ENCODE measurements at regions not wholly inside any gene's neighbourhood (a gene's known extent, or its start where the extent isn't known, plus 50 kb on each side); places are given as distances from the start of the nearest gene placed in this dataset.

DNA sequence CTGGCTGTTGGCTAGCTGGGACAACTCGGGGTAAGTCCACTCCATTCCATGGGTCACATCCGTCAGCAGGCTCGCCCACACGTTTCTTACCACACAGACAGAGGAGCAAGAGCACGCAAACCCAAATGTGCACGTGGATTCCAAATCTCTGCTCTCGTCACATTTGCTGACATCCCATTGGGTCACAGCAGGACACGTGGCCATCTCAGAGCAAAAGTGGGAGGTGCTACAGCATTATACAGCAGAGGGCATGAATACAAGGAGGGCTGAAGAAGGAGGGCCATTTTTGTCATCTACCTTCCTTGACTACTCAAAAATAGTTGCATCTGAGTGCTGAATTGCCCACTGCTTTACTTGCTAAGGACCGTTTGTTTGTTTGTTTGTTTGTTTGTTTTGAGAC, 84.7 kb downstream of the RBBP6 start:
- H3K27me3 ChIP-seq (ENCODE audit: control insufficient read depth in 2 of 2, insufficient read depth in 2 of 2, low read length in 2 of 2), result no peaks in the 10 kb centered on the region
- H3K9me3 Mint-ChIP-seq, result no peaks in the 10 kb centered on the region
- ATAC-seq (no peak), DNase-seq (no peak)
- H3K4me3 Mint-ChIP-seq, result no peak overlapping the region
- CTCF ChIA-PET, result no interaction called here
- H3K9me3 ChIP-seq (ENCODE audit: control insufficient read depth in 2 of 3, low read length in 3 of 3), result no peaks in the 10 kb centered on the region
- intact Hi-C loops (cut with micrococcal nuclease), result no loop called here
- H3K36me3 ChIP-seq (ENCODE audit: control insufficient read depth in 2 of 3, insufficient read depth in 3 of 3, low read length in 3 of 3), result no peaks in the 10 kb centered on the region
- H3K27ac ChIP-seq (ENCODE audit: low read depth, low read length), result no peak overlapping the region
- no peaks in the 10 kb centered on the region for H3K36me3 Mint-ChIP-seq
- no peak overlapping the region for H3K27ac Mint-ChIP-seq
- H3K4me1 Mint-ChIP-seq, result no peaks in the 10 kb centered on the region
- POLR2A ChIA-PET, result no interaction called here
- no peak overlapping the region for H3K4me3 ChIP-seq (ENCODE audit: low read length)
- peaks cover 0 to 6% (median 0%) of the 10 kb centered on the region in 5 donors for H3K27me3 Mint-ChIP-seq
- H3K4me1 ChIP-seq (ENCODE audit: control insufficient read depth in 2 of 2, insufficient read depth in 2 of 2, low read length in 2 of 2), result no peaks in the 10 kb centered on the region

DNA sequence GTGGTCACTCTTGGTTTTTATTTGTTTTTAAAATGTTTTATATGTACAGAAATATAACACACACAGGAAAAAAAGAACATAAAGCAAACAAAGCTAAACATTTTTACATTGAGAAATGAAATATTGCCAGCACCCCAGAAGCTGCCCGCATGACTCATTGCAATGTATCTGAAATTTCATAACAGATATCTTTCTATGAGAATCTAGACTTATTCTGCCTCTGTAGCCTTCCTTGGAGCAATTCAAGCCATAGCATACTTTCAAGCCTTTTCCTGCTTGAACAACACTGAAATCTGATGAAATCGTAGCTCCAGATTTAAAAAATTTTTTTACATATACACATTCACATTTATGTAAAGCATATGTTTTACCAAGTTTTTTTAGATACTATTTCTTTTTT, 86.9 kb downstream of the RBBP6 start:
- Histone ChIP-seq H3K36me3 (ENCODE audit: control insufficient read depth in 2 of 3, insufficient read depth in 3 of 3, low read length in 3 of 3) (no peaks in the 10 kb centered on the region), H3K9me3 (ENCODE audit: control insufficient read depth in 2 of 3, low read length in 3 of 3) (no peaks in the 10 kb centered on the region), H3K27ac (ENCODE audit: low read depth, low read length) (no peak overlapping the region), H3K4me3 (ENCODE audit: low read length) (no peak overlapping the region), H3K27me3 (ENCODE audit: control insufficient read depth in 2 of 2, insufficient read depth in 2 of 2, low read length in 2 of 2) (no peaks in the 10 kb centered on the region), H3K4me1 (ENCODE audit: control insufficient read depth in 2 of 2, insufficient read depth in 2 of 2, low read length in 2 of 2) (no peaks in the 10 kb centered on the region)
- H3K9me3 Mint-ChIP-seq, result peaks cover 0 to 2% (median 0%) of the 10 kb centered on the region in 11 donors
- CTCF ChIA-PET, result interaction anchor here (0.6 kb wide), 1 partner anchor 18 kb away, joined by 4 read pairs; no protein-coding TSS in a partner anchor
- DNase-seq (no peak), ATAC-seq (no peak)
- H3K4me1 Mint-ChIP-seq, result no peaks in the 10 kb centered on the region
- POLR2A ChIA-PET, result interaction anchor here (1.0 kb wide), 1 partner anchor 10 kb away, joined by 3 read pairs; no protein-coding TSS in a partner anchor
- H3K27me3 Mint-ChIP-seq, result peaks cover 0 to 3% (median 0%) of the 10 kb centered on the region in 5 donors
- H3K4me3 Mint-ChIP-seq, result no peak overlapping the region
- intact Hi-C loops (cut with micrococcal nuclease), result no loop called here
- H3K27ac Mint-ChIP-seq, result no peak overlapping the region
- no peaks in the 10 kb centered on the region for H3K36me3 Mint-ChIP-seq

DNA sequence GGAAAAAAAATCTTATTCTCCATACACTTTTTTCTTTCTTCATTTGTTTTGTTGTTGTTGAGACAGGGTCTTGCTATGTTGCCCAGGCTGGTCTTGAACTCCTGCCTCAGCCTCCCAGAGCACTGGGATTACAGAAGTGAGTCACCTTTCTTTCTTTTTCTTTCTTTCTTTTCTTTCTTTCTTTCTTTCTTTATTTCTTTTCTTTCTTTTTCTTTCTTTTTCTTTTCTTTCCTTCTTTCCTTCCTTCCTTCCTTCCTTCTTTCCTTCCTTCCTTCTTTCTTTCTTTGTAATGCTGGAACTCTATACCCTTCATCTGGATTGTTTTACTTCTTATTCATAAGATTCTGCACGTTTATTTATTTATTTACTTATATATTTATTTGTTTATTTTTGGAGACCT, 94.5 kb upstream of the TNRC6A start:
- POLR2A ChIA-PET, result no interaction called here

DNA sequence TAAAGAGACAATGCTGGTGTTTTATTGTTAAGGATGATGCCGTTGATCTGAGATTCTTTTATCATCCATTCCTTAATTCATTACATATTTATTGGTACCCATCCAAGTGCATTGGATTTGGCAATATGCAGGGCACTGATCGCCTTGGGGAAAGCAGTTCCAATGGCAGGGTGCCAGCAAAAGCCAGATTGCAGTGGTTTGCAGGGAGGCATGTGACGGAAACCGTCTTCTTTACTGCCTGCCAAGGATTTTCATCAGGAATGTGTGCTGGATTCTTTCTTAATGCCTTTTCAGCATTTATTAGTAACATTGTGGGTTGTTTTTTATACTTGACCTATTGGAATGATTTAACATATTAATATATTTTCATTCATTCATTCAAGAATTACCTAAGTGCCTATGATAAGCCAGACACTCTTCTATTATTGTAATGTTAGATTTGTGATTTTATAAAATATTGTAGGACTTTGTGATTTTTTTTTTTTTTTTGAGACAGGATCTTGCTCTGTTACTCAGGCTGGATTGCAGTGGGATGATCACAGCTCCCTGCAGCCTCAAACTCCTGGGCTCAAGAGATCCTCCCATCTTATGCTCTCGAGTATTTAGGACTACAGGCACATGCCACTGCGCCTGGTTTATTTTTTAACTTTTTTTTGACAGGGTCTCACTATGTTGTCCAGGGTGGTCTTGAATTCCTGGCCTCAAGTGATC, 93.4 kb upstream of the TNRC6A start:
- no peaks in the 10 kb centered on the region for H3K4me1 Mint-ChIP-seq
- Histone ChIP-seq H3K9me3 (ENCODE audit: control insufficient read depth in 2 of 3, low read length in 3 of 3) (no peaks in the 10 kb centered on the region), H3K4me3 (ENCODE audit: low read length) (no peak overlapping the region), H3K27me3 (ENCODE audit: control insufficient read depth in 2 of 2, insufficient read depth in 2 of 2, low read length in 2 of 2) (no peaks in the 10 kb centered on the region), H3K4me1 (ENCODE audit: control insufficient read depth in 2 of 2, insufficient read depth in 2 of 2, low read length in 2 of 2) (no peaks in the 10 kb centered on the region), H3K36me3 (ENCODE audit: control insufficient read depth in 2 of 3, insufficient read depth in 3 of 3, low read length in 3 of 3) (no peaks in the 10 kb centered on the region), H3K27ac (ENCODE audit: low read depth, low read length) (no peak overlapping the region)
- no peak overlapping the region for H3K4me3 Mint-ChIP-seq
- peaks cover 2 to 23% (median 16%) of the 10 kb centered on the region in 5 donors for H3K27me3 Mint-ChIP-seq
- DNase-seq (no peak), ATAC-seq (no peak)
- peaks cover 0 to 3% (median 0%) of the 10 kb centered on the region in 11 donors for H3K9me3 Mint-ChIP-seq
- POLR2A ChIA-PET, result interaction anchor here (0.7 to 0.8 kb wide), 2 partner anchors 9 to 1453 kb away, joined by 3 read pairs; no protein-coding TSS in a partner anchor
- H3K36me3 Mint-ChIP-seq, result peaks cover 0 to 4% (median 0%) of the 10 kb centered on the region in 5 donors
- CTCF ChIA-PET, result no interaction called here
- intact Hi-C loops (cut with micrococcal nuclease), result no loop called here
- no peak overlapping the region for H3K27ac Mint-ChIP-seq

More for the DNA sequence above, 94.5 kb upstream of the TNRC6A start:
- H3K9me3 Mint-ChIP-seq, result peaks cover 0 to 4% (median 0%) of the 10 kb centered on the region in 11 donors
- H3K27ac Mint-ChIP-seq, result no peak overlapping the region
- no peaks in the 10 kb centered on the region for H3K27me3 ChIP-seq (ENCODE audit: control insufficient read depth in 2 of 2, insufficient read depth in 2 of 2, low read length in 2 of 2)
- H3K4me1 ChIP-seq (ENCODE audit: control insufficient read depth in 2 of 2, insufficient read depth in 2 of 2, low read length in 2 of 2), result no peaks in the 10 kb centered on the region
- no peak for ATAC-seq
- H3K27ac ChIP-seq (ENCODE audit: low read depth, low read length), result no peak overlapping the region
- intact Hi-C loops (cut with micrococcal nuclease), result no loop called here
- H3K4me3 Mint-ChIP-seq, result no peak overlapping the region
- DNase-seq, result no peak
- CTCF ChIA-PET, result no interaction called here
- peaks cover 0 to 20% (median 16%) of the 10 kb centered on the region in 5 donors for H3K27me3 Mint-ChIP-seq
- H3K9me3 ChIP-seq (ENCODE audit: control insufficient read depth in 2 of 3, low read length in 3 of 3), result no peaks in the 10 kb centered on the region
- no peaks in the 10 kb centered on the region for H3K36me3 ChIP-seq (ENCODE audit: control insufficient read depth in 2 of 3, insufficient read depth in 3 of 3, low read length in 3 of 3)
- H3K4me1 Mint-ChIP-seq, result no peaks in the 10 kb centered on the region
- H3K4me3 ChIP-seq (ENCODE audit: low read length), result no peak overlapping the region
- peaks cover 0 to 4% (median 0%) of the 10 kb centered on the region in 5 donors for H3K36me3 Mint-ChIP-seq

DNA sequence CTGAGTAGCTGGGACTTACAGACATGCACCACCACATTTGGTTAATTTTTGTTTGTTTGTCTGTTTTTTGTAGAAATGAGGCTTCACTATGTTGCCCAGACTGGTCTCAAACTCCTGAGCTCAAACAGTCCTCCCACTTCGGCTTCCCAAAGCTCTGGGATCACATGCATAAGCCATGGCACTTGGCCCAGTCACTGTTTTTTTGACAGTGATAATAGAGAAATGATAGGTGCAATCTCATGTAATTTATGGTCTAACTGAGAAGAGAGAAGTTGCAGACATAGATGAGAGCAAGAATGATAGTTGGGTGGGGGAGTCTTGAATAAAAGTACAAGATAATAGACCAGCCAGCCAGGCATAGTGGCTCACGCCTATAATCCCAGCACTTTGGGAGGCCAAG, 89.7 kb upstream of the TNRC6A start:
- ChIA-PET CTCF (no interaction called here), POLR2A (no interaction called here)
- ATAC-seq (no peak), DNase-seq (no peak)
- H3K4me1 ChIP-seq (ENCODE audit: control insufficient read depth in 2 of 2, insufficient read depth in 2 of 2, low read length in 2 of 2), result no peaks in the 10 kb centered on the region
- no peaks in the 10 kb centered on the region for H3K36me3 ChIP-seq (ENCODE audit: control insufficient read depth in 2 of 3, insufficient read depth in 3 of 3, low read length in 3 of 3)
- Mint-ChIP-seq H3K27ac (no peak overlapping the region), H3K4me1 (no peaks in the 10 kb centered on the region), H3K9me3 (peaks cover 0 to 6% (median 0%) of the 10 kb centered on the region in 11 donors), H3K4me3 (no peak overlapping the region), H3K36me3 (no peaks in the 10 kb centered on the region), H3K27me3 (peaks cover 2 to 28% (median 15%) of the 10 kb centered on the region in 5 donors)
- intact Hi-C loops (cut with micrococcal nuclease), result no loop called here
- no peak overlapping the region for H3K4me3 ChIP-seq (ENCODE audit: low read length)
- H3K27me3 ChIP-seq (ENCODE audit: control insufficient read depth in 2 of 2, insufficient read depth in 2 of 2, low read length in 2 of 2), result no peaks in the 10 kb centered on the region
- H3K27ac ChIP-seq (ENCODE audit: low read depth, low read length), result no peak overlapping the region
- no peaks in the 10 kb centered on the region for H3K9me3 ChIP-seq (ENCODE audit: control insufficient read depth in 2 of 3, low read length in 3 of 3)

DNA sequence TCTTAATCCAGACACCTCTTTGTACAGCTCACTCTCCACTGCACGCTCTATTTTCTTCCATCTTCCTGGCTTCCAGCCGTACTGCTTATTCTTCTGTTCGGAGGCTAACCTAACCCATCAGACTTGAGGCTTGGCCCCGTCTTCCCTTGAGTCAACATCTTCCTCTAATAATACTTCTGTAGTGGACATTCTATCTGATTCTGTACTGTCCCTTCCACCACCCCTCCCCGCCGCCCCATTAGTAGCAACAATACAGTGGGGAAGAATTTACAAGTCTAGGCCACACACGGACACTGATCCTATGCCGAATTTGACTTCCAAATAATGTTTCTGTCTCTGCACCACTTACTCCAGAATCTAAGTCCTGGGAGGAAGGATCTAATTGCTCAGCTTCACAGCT, 86.0 kb upstream of the TNRC6A start:
- intact Hi-C loops (cut with micrococcal nuclease), result no loop called here
- Histone ChIP-seq H3K9me3 (ENCODE audit: control insufficient read depth in 2 of 3, low read length in 3 of 3) (no peaks in the 10 kb centered on the region), H3K36me3 (ENCODE audit: control insufficient read depth in 2 of 3, insufficient read depth in 3 of 3, low read length in 3 of 3) (no peaks in the 10 kb centered on the region), H3K27me3 (ENCODE audit: control insufficient read depth in 2 of 2, insufficient read depth in 2 of 2, low read length in 2 of 2) (no peaks in the 10 kb centered on the region), H3K4me1 (ENCODE audit: control insufficient read depth in 2 of 2, insufficient read depth in 2 of 2, low read length in 2 of 2) (no peaks in the 10 kb centered on the region), H3K4me3 (ENCODE audit: low read length) (no peak overlapping the region), H3K27ac (ENCODE audit: low read depth, low read length) (no peak overlapping the region)
- no peak overlapping the region for H3K27ac Mint-ChIP-seq
- no peaks in the 10 kb centered on the region for H3K36me3 Mint-ChIP-seq
- peaks cover 0 to 28% (median 15%) of the 10 kb centered on the region in 5 donors for H3K27me3 Mint-ChIP-seq
- no peak overlapping the region for H3K4me3 Mint-ChIP-seq
- ATAC-seq (no peak), DNase-seq (no peak)
- ChIA-PET POLR2A (no interaction called here), CTCF (no interaction called here)
- no peaks in the 10 kb centered on the region for H3K4me1 Mint-ChIP-seq
- peaks cover 0 to 6% (median 0%) of the 10 kb centered on the region in 11 donors for H3K9me3 Mint-ChIP-seq

Measured in naive thymus-derived CD4-positive, alpha-beta T cell (primary cell).